ENCODE measurements at regions not wholly inside any gene's neighbourhood (a gene's known extent, or its start where the extent isn't known, plus 50 kb on each side); places are given as distances from the start of the nearest gene placed in this dataset.

DNA sequence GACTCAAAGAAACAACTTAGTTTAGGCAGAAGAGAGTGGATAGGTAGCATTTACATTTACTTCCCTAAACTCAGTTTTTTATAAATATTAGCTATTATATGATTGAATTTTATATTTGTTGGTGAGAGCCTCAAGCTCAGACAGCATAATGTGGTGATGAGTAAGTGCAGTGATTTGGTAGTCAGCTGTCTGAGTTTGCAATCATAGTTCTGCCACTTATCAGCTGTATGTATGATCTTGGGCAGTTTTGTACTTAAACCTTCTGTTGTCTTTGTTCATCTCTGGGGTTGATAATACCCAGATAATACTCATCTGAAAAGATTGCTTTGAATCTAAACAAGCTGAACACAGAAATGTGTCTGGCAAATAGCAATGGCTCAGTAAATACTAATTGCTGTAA lies 108.8 kb downstream of the ANXA1 start:
- peaks cover 3% of the 10 kb centered on the region for H3K9me3 Mint-ChIP-seq
- Histone ChIP-seq H3K9me2 (ENCODE audit: insufficient read depth) (no peaks in the 10 kb centered on the region), H3K79me2 (replicated peaks; ENCODE audit: insufficient read depth) (no peaks in the 10 kb centered on the region), H3F3A (replicated peaks; ENCODE audit: low read depth) (no peaks in the 10 kb centered on the region), H3K27ac (ENCODE audit: low read depth) (no peak overlapping the region), H2AFZ (no peak overlapping the region), H4K20me1 (replicated peaks; ENCODE audit: insufficient read depth) (no peaks in the 10 kb centered on the region), H3K27me3 (ENCODE audit: insufficient read depth) (no peaks in the 10 kb centered on the region), H3K36me3 (ENCODE audit: insufficient read depth) (no peaks in the 10 kb centered on the region), H3K4me2 (no peak overlapping the region), H3K4me1 (ENCODE audit: insufficient read depth) (no peaks in the 10 kb centered on the region), H3K4me3 (no peak overlapping the region)
- peaks cover 13% of the 10 kb centered on the region for H3K36me3 Mint-ChIP-seq (ENCODE audit: low read depth)
- no peak overlapping the region for H3K4me3 Mint-ChIP-seq
- TF ChIP-seq, protein P1, sequence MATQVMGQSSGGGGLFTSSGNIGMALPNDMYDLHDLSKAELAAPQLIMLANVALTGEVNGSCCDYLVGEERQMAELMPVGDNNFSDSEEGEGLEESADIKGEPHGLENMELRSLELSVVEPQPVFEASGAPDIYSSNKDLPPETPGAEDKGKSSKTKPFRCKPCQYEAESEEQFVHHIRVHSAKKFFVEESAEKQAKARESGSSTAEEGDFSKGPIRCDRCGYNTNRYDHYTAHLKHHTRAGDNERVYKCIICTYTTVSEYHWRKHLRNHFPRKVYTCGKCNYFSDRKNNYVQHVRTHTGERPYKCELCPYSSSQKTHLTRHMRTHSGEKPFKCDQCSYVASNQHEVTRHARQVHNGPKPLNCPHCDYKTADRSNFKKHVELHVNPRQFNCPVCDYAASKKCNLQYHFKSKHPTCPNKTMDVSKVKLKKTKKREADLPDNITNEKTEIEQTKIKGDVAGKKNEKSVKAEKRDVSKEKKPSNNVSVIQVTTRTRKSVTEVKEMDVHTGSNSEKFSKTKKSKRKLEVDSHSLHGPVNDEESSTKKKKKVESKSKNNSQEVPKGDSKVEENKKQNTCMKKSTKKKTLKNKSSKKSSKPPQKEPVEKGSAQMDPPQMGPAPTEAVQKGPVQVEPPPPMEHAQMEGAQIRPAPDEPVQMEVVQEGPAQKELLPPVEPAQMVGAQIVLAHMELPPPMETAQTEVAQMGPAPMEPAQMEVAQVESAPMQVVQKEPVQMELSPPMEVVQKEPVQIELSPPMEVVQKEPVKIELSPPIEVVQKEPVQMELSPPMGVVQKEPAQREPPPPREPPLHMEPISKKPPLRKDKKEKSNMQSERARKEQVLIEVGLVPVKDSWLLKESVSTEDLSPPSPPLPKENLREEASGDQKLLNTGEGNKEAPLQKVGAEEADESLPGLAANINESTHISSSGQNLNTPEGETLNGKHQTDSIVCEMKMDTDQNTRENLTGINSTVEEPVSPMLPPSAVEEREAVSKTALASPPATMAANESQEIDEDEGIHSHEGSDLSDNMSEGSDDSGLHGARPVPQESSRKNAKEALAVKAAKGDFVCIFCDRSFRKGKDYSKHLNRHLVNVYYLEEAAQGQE (IDR thresholded peaks at IDR 0.05; ENCODE audit: unreplicated experiment): no peak
- TF ChIP-seq CREB1 (CRISPR knock-in tag; IDR thresholded peaks at IDR 0.05; ENCODE audit: low read depth): no peak
- no peak for TF ChIP-seq CTCF (conservative IDR thresholded peaks at IDR 0.05; ENCODE audit: low read depth in 2 of 2)
- no peak for TF ChIP-seq POLR2AphosphoS5 (IDR thresholded peaks at IDR 0.05; ENCODE audit: low read depth)
- TF ChIP-seq ZNF331 (CRISPR knock-in tag; IDR thresholded peaks at IDR 0.05; ENCODE audit: low read depth): no peak
- no peak for TF ChIP-seq STAT1 (IDR thresholded peaks at IDR 0.05; ENCODE audit: unreplicated experiment)
- TF ChIP-seq ZNF114 (CRISPR knock-in tag; IDR thresholded peaks at IDR 0.05): no peak
- TF ChIP-seq ZNF462 (CRISPR knock-in tag; IDR thresholded peaks at IDR 0.05): no peak
- TF ChIP-seq ETS1 (IDR thresholded peaks at IDR 0.05): no peak
- TF ChIP-seq NANOG (IDR thresholded peaks at IDR 0.05; ENCODE audit: borderline replicate concordance): no peak
- TF ChIP-seq JUNB (IDR thresholded peaks at IDR 0.05; ENCODE audit: unreplicated experiment): no peak
- TF ChIP-seq EZH2phosphoT487 (IDR thresholded peaks at IDR 0.05; ENCODE audit: unreplicated experiment): no peak
- no peak for TF ChIP-seq EZH2 (IDR thresholded peaks at IDR 0.05; ENCODE audit: low read depth, unreplicated experiment)
- DNase-seq (ENCODE audit: low spot score) (no peak), ATAC-seq (no peak)
- no peak overlapping the region for H3K27ac Mint-ChIP-seq
- no peaks in the 10 kb centered on the region for H3K4me1 Mint-ChIP-seq
- no peaks in the 10 kb centered on the region for H3K27me3 Mint-ChIP-seq (ENCODE audit: insufficient read depth, low read depth, poor library complexity)
